ENCODE measurements at regions not wholly inside any gene's neighbourhood (a gene's known extent, or its start where the extent isn't known, plus 50 kb on each side); places are given as distances from the start of the nearest gene placed in this dataset.

GRCh38 chr11:116420030-116420429 is 352.8 kb downstream of the BUD13 start:
- ATAC-seq = no peak

GRCh38 chr11:116418388-116419041 is 354.3 kb downstream of the BUD13 start:
- ATAC-seq (no peak), DNase-seq (ENCODE audit: low read depth, low spot score) (no peak)
- peaks cover 11% of the 10 kb centered on the region; the same call in 1 of the 2 replicates for H3K27me3 ChIP-seq (ENCODE audit: control insufficient read depth, insufficient read depth, low read length)
- BruUV-seq (replicated peaks) = no TSS peak
- no peak overlapping the region for H3K4me3 ChIP-seq (ENCODE audit: low read depth in 2 of 2, low read length in 2 of 2)
- no peaks in the 10 kb centered on the region for H3K9me3 ChIP-seq (ENCODE audit: control insufficient read depth, insufficient read depth, low read depth, low read length)
- H3K4me1 ChIP-seq (ENCODE audit: control insufficient read depth, insufficient read depth, low read length) = no peaks in the 10 kb centered on the region
- no peak for TF ChIP-seq TCF7L2 (IDR thresholded peaks at IDR 0.05; ENCODE audit: low read depth, low read length)
- in situ Hi-C loops (cut with HindIII; ENCODE audit: low pct_unique_long_range_greater_than_20kb, low sequenced_read_pairs) (no loop called here), intact Hi-C loops (cut with micrococcal nuclease; ENCODE audit: unreplicated experiment) (no loop called here)
- no peak overlapping the region for H3K27ac ChIP-seq (ENCODE audit: low read length)
- no peaks in the 10 kb centered on the region for H3K36me3 ChIP-seq (ENCODE audit: control insufficient read depth, insufficient read depth, low read length)
- CTCF ChIA-PET = no interaction called here
- POLR2A ChIA-PET = no interaction called here

More at GRCh38 chr11:116420030-116420429, 352.8 kb downstream of the BUD13 start:
- BruUV-seq (replicated peaks) = no TSS peak
- TF ChIP-seq SIN3A (IDR thresholded peaks at IDR 0.05; ENCODE audit: borderline replicate concordance, insufficient read depth, low read depth, low read length) (no peak), CTCF (IDR thresholded peaks at IDR 0.05) (no peak), TCF7L2 (IDR thresholded peaks at IDR 0.05; ENCODE audit: low read depth, low read length) (no peak), POLR2AphosphoS5 (IDR thresholded peaks at IDR 0.05; ENCODE audit: low read depth, low read length) (no peak), REST (IDR thresholded peaks at IDR 0.05; ENCODE audit: insufficient read depth in 1 of 2, low read depth in 2 of 2, low read length in 1 of 2) (no peak)
- H3K27ac ChIP-seq (ENCODE audit: low read length) = no peak overlapping the region
- H3K27me3 ChIP-seq (ENCODE audit: control insufficient read depth, insufficient read depth, low read length) = peaks cover 6% of the 10 kb centered on the region; the same call in 1 of the 2 replicates
- DNase-seq (ENCODE audit: low read depth, low spot score) = no peak
- H3K4me3 ChIP-seq (ENCODE audit: low read depth in 2 of 2, low read length in 2 of 2) = no peak overlapping the region
- ChIA-PET CTCF (no interaction called here), POLR2A (no interaction called here)
- no peaks in the 10 kb centered on the region for H3K9me3 ChIP-seq (ENCODE audit: control insufficient read depth, insufficient read depth, low read depth, low read length)
- no peaks in the 10 kb centered on the region for H3K36me3 ChIP-seq (ENCODE audit: control insufficient read depth, insufficient read depth, low read length)
- in situ Hi-C loops (cut with HindIII; ENCODE audit: low pct_unique_long_range_greater_than_20kb, low sequenced_read_pairs) = no loop called here
- no peaks in the 10 kb centered on the region for H3K4me1 ChIP-seq (ENCODE audit: control insufficient read depth, insufficient read depth, low read length)
- intact Hi-C loops (cut with micrococcal nuclease; ENCODE audit: unreplicated experiment) = no loop called here

GRCh38 chr11:116416852-116417251 is 355.9 kb downstream of the BUD13 start:
- in situ Hi-C loops (cut with HindIII; ENCODE audit: low pct_unique_long_range_greater_than_20kb, low sequenced_read_pairs) = no loop called here
- CTCF ChIA-PET = no interaction called here
- H3K4me3 ChIP-seq (ENCODE audit: low read depth in 2 of 2, low read length in 2 of 2) = no peak overlapping the region
- POLR2A ChIA-PET = no interaction called here
- no peak overlapping the region for H3K27ac ChIP-seq (ENCODE audit: low read length)
- intact Hi-C loops (cut with micrococcal nuclease; ENCODE audit: unreplicated experiment) = no loop called here
- DNase-seq (ENCODE audit: low read depth, low spot score) (no peak), ATAC-seq (no peak)
- peaks cover 11% of the 10 kb centered on the region; the same call in 1 of the 2 replicates for H3K27me3 ChIP-seq (ENCODE audit: control insufficient read depth, insufficient read depth, low read length)
- TF ChIP-seq TCF7L2 (IDR thresholded peaks at IDR 0.05; ENCODE audit: low read depth, low read length) (no peak), SIN3A (IDR thresholded peaks at IDR 0.05; ENCODE audit: borderline replicate concordance, insufficient read depth, low read depth, low read length) (no peak), CTCF (IDR thresholded peaks at IDR 0.05) (no peak), REST (IDR thresholded peaks at IDR 0.05; ENCODE audit: insufficient read depth in 1 of 2, low read depth in 2 of 2, low read length in 1 of 2) (no peak), POLR2AphosphoS5 (IDR thresholded peaks at IDR 0.05; ENCODE audit: low read depth, low read length) (no peak)
- H3K4me1 ChIP-seq (ENCODE audit: control insufficient read depth, insufficient read depth, low read length) = no peaks in the 10 kb centered on the region
- BruUV-seq (replicated peaks) = no TSS peak
- no peaks in the 10 kb centered on the region for H3K9me3 ChIP-seq (ENCODE audit: control insufficient read depth, insufficient read depth, low read depth, low read length)
- no peaks in the 10 kb centered on the region for H3K36me3 ChIP-seq (ENCODE audit: control insufficient read depth, insufficient read depth, low read length)
